ENCODE measurements at regions not wholly inside any gene's neighbourhood (a gene's known extent, or its start where the extent isn't known, plus 50 kb on each side); places are given as distances from the start of the nearest gene placed in this dataset.

- TF ChIP-seq MEF2D (CRISPR knock-in tag; IDR thresholded peaks at IDR 0.05) (peak; percentile 56), TFDP1 (CRISPR knock-in tag; IDR thresholded peaks at IDR 0.05; ENCODE audit: borderline replicate concordance) (peak; percentile 18; the same call in 1 of the 2 replicates), FOXK2 (IDR thresholded peaks at IDR 0.05) (peak; percentile 66), ZMYM3 (CRISPR knock-in tag; IDR thresholded peaks at IDR 0.05) (peak; percentile 58; the same call in 1 of the 2 replicates), NCOR1 (IDR thresholded peaks at IDR 0.05; ENCODE audit: borderline replicate concordance, low read length) (peak; percentile 95; the same call in 1 of the 2 replicates), HMGA1 (CRISPR knock-in tag; conservative IDR thresholded peaks at IDR 0.05) (no peak), NR1H2 (CRISPR knock-in tag; IDR thresholded peaks at IDR 0.05; ENCODE audit: borderline replicate concordance, low read depth) (no peak), MXI1 (IDR thresholded peaks at IDR 0.05; ENCODE audit: borderline replicate concordance, low read depth, low read length) (no peak), FIP1L1 (IDR thresholded peaks at IDR 0.05; ENCODE audit: borderline replicate concordance, insufficient read depth, low read depth, low read length) (no peak), NR3C1 (CRISPR knock-in tag; IDR thresholded peaks at IDR 0.05) (no peak), ZNF251 (CRISPR knock-in tag; IDR thresholded peaks at IDR 0.05) (no peak), ZMYM4 (CRISPR knock-in tag; IDR thresholded peaks at IDR 0.05) (peak; percentile 78), ZNF614 (CRISPR knock-in tag; IDR thresholded peaks at IDR 0.05; ENCODE audit: borderline replicate concordance) (peak; percentile 73; the same call in 1 of the 2 replicates), ATF4 (CRISPR knock-in tag; IDR thresholded peaks at IDR 0.05) (peak in 1 of 2 experiments; percentile 77; a peak in 2 of 4 replicates), SIX4 (CRISPR knock-in tag; IDR thresholded peaks at IDR 0.05) (peak; percentile 70; the same call in 1 of the 2 replicates), ARID4A (CRISPR knock-in tag; IDR thresholded peaks at IDR 0.05; ENCODE audit: borderline replicate concordance) (peak; percentile 33; the same call in 1 of the 2 replicates), MLXIP (CRISPR knock-in tag; IDR thresholded peaks at IDR 0.05; ENCODE audit: borderline replicate concordance) (peak; percentile 90), HBP1 (CRISPR knock-in tag; IDR thresholded peaks at IDR 0.05; ENCODE audit: low read depth) (0 out of 2 replicates have a peak, but pooled peaks have one; percentile 55)
Observed at GRCh38 chr2:226515344-226516055, 284.1 kb downstream of the IRS1 start (continued).
